ENCODE measurements at regions not wholly inside any gene's neighbourhood (a gene's known extent, or its start where the extent isn't known, plus 50 kb on each side); places are given as distances from the start of the nearest gene placed in this dataset.

- no peak for DNase-seq (ENCODE audit: low spot score in 2 of 2)
- no peaks in the 10 kb centered on the region for H3K36me3 Mint-ChIP-seq
- no peak for ATAC-seq
- no peak overlapping the region for H3K4me3 Mint-ChIP-seq
- H3K9me3 Mint-ChIP-seq = no peaks in the 10 kb centered on the region
- no peak overlapping the region for H3K27ac Mint-ChIP-seq
- H3K4me1 Mint-ChIP-seq = no peaks in the 10 kb centered on the region
These were observed 689.9 kb upstream of the CITED2 start for GRCh38 chr6:140064366-140064765.

- no peaks in the 10 kb centered on the region for H3K36me3 Mint-ChIP-seq
- H3K9me3 Mint-ChIP-seq = no peaks in the 10 kb centered on the region
- no peak overlapping the region for H3K4me3 Mint-ChIP-seq
- DNase-seq (ENCODE audit: low spot score in 2 of 2) = no peak
- H3K4me1 Mint-ChIP-seq = no peaks in the 10 kb centered on the region
- no peak for ATAC-seq
- H3K27ac Mint-ChIP-seq = no peak overlapping the region
These were observed 688.6 kb upstream of the CITED2 start for GRCh38 chr6:140063021-140063399.

GRCh38 chr6:140062043-140063020 lies 687.9 kb upstream of the CITED2 start:
- Mint-ChIP-seq H3K9me3 (no peaks in the 10 kb centered on the region), H3K4me3 (no peak overlapping the region), H3K36me3 (no peaks in the 10 kb centered on the region), H3K27ac (no peak overlapping the region), H3K4me1 (no peaks in the 10 kb centered on the region)
- DNase-seq (ENCODE audit: low spot score in 2 of 2) = no peak
- ATAC-seq = no peak

GRCh38 chr6:140061110-140062042 lies 686.9 kb upstream of the CITED2 start:
- H3K9me3 Mint-ChIP-seq = no peaks in the 10 kb centered on the region
- DNase-seq (ENCODE audit: low spot score in 2 of 2) (no peak), ATAC-seq (no peak)
- H3K36me3 Mint-ChIP-seq = no peaks in the 10 kb centered on the region
- no peaks in the 10 kb centered on the region for H3K4me1 Mint-ChIP-seq
- H3K4me3 Mint-ChIP-seq = no peak overlapping the region
- no peak overlapping the region for H3K27ac Mint-ChIP-seq

- no peaks in the 10 kb centered on the region for H3K36me3 Mint-ChIP-seq
- H3K9me3 Mint-ChIP-seq = no peaks in the 10 kb centered on the region
- ATAC-seq (no peak), DNase-seq (ENCODE audit: low spot score in 2 of 2) (no peak)
- H3K27ac Mint-ChIP-seq = no peak overlapping the region
- H3K4me1 Mint-ChIP-seq = no peaks in the 10 kb centered on the region
- no peak overlapping the region for H3K4me3 Mint-ChIP-seq
These were observed 685.5 kb upstream of the CITED2 start for GRCh38 chr6:140059947-140060346.

- H3K36me3 Mint-ChIP-seq = no peaks in the 10 kb centered on the region
- H3K4me1 Mint-ChIP-seq = no peaks in the 10 kb centered on the region
- no peak overlapping the region for H3K27ac Mint-ChIP-seq
- H3K4me3 Mint-ChIP-seq = no peak overlapping the region
- no peaks in the 10 kb centered on the region for H3K9me3 Mint-ChIP-seq
- DNase-seq (ENCODE audit: low spot score in 2 of 2) (no peak), ATAC-seq (no peak)
These were observed 684.4 kb upstream of the CITED2 start for GRCh38 chr6:140058863-140059262.

GRCh38 chr6:140052736-140053729 lies 678.6 kb upstream of the CITED2 start:
- DNase-seq (ENCODE audit: low spot score in 2 of 2) = no peak
- no peaks in the 10 kb centered on the region for H3K9me3 Mint-ChIP-seq
- H3K4me1 Mint-ChIP-seq = no peaks in the 10 kb centered on the region
- H3K36me3 Mint-ChIP-seq = no peaks in the 10 kb centered on the region
- ATAC-seq = no peak
- no peak overlapping the region for H3K27ac Mint-ChIP-seq
- no peak overlapping the region for H3K4me3 Mint-ChIP-seq

GRCh38 chr6:140051521-140052512 lies 677.4 kb upstream of the CITED2 start:
- Mint-ChIP-seq H3K36me3 (no peaks in the 10 kb centered on the region), H3K9me3 (peaks cover 4% of the 10 kb centered on the region), H3K4me1 (no peaks in the 10 kb centered on the region), H3K27ac (no peak overlapping the region), H3K4me3 (no peak overlapping the region)
- peak; percentile 72 for ATAC-seq
- no peak for DNase-seq (ENCODE audit: low spot score in 2 of 2)

GRCh38 chr6:140050101-140050995 lies 675.9 kb upstream of the CITED2 start:
- Mint-ChIP-seq H3K4me3 (no peak overlapping the region), H3K9me3 (peaks cover 5% of the 10 kb centered on the region), H3K27ac (no peak overlapping the region), H3K36me3 (no peaks in the 10 kb centered on the region), H3K4me1 (no peaks in the 10 kb centered on the region)
- ATAC-seq (peak; percentile 49), DNase-seq (ENCODE audit: low spot score in 2 of 2) (no peak)

- ATAC-seq = no peak
These were observed 674.8 kb upstream of the CITED2 start for GRCh38 chr6:140049251-140049650.

GRCh38 chr6:140048202-140048790 lies 673.8 kb upstream of the CITED2 start:
- Mint-ChIP-seq H3K36me3 (no peaks in the 10 kb centered on the region), H3K4me1 (peaks cover 9% of the 10 kb centered on the region), H3K9me3 (peaks cover 5% of the 10 kb centered on the region)

More at GRCh38 chr6:140049251-140049650, 674.8 kb upstream of the CITED2 start:
- no peak for DNase-seq (ENCODE audit: low spot score in 2 of 2)
- H3K9me3 Mint-ChIP-seq = peaks cover 5% of the 10 kb centered on the region
- H3K4me3 Mint-ChIP-seq = no peak overlapping the region
- H3K27ac Mint-ChIP-seq = no peak overlapping the region
- H3K4me1 Mint-ChIP-seq = peaks cover 4% of the 10 kb centered on the region
- no peaks in the 10 kb centered on the region for H3K36me3 Mint-ChIP-seq

GRCh38 chr6:140047321-140047720 lies 672.9 kb upstream of the CITED2 start:
- Mint-ChIP-seq H3K36me3 (no peaks in the 10 kb centered on the region), H3K27ac (no peak overlapping the region), H3K9me3 (peaks cover 5% of the 10 kb centered on the region), H3K4me3 (no peak overlapping the region), H3K4me1 (peaks cover 9% of the 10 kb centered on the region)
- ATAC-seq (no peak), DNase-seq (ENCODE audit: low spot score in 2 of 2) (no peak)

More at GRCh38 chr6:140048202-140048790, 673.8 kb upstream of the CITED2 start:
- H3K27ac Mint-ChIP-seq = no peak overlapping the region
- DNase-seq (ENCODE audit: low spot score in 2 of 2) (no peak), ATAC-seq (no peak)
- no peak overlapping the region for H3K4me3 Mint-ChIP-seq
